MG63 (cell line): ENCODE measurements at regions not wholly inside any gene's neighbourhood (a gene's known extent, or its start where the extent isn't known, plus 50 kb on each side); places are given as distances from the start of the nearest gene placed in this dataset.
"Not testable (repeated sequence)": the region's sequence is repeated elsewhere in the genome, so short reads cannot be mapped to it uniquely, and the experiment has no call there.

Experiments used
- DNase-seq: peaks from one replicate; pipeline ENCODE4 v3.0.0-alpha.2; 2020
- H3K27me3 ChIP-seq: fragments of 250-450 bp; sonication (Bioruptor Pico); 2 replicates; pipeline ENCODE4 v1.5.1; 2020; ENCODE audit warnings: mild to moderate bottlenecking, moderate library complexity
- H3K36me3 ChIP-seq: fragments of 250-450 bp; sonication (Bioruptor Pico); 2 replicates; pipeline ENCODE4 v1.5.1; 2020; ENCODE audit warnings: mild to moderate bottlenecking, moderate library complexity
- H3K4me3 ChIP-seq: fragments of 250-450 bp; sonication (Bioruptor Pico); 2 replicates; pipeline ENCODE4 v1.5.1; 2020; ENCODE audit warnings: mild to moderate bottlenecking, moderate library complexity
- H3K9me3 ChIP-seq: fragments of 250-450 bp; sonication (Bioruptor Pico); 2 replicates; pipeline ENCODE4 v1.5.1; 2020; ENCODE audit warnings: mild to moderate bottlenecking, moderate library complexity

- peaks cover 62% of the 10 kb centered on the region for H3K36me3 ChIP-seq
- H3K27me3 ChIP-seq, DNase-seq, H3K9me3 ChIP-seq, H3K4me3 ChIP-seq: not testable (repeated sequence)
Observed at GRCh38 chr3:197618408-197618807, 62.6 kb upstream of the BDH1 start.

- Histone ChIP-seq H3K9me3 (no peaks in the 10 kb centered on the region), H3K27me3 (no peaks in the 10 kb centered on the region), H3K36me3 (peaks cover 78% of the 10 kb centered on the region), H3K4me3 (no peak overlapping the region)
- no peak for DNase-seq
Observed at GRCh38 chr3:197615430-197615829, 59.7 kb upstream of the BDH1 start.

GRCh38 chr3:197614134-197614533 is 58.4 kb upstream of the BDH1 start:
- H3K36me3 ChIP-seq, result peaks cover 78% of the 10 kb centered on the region
- DNase-seq, result not testable (repeated sequence)

GRCh38 chr3:197613199-197613598 is 57.4 kb upstream of the BDH1 start:
- DNase-seq, result no peak
- Histone ChIP-seq H3K36me3 (peaks cover 83% of the 10 kb centered on the region), H3K9me3 (no peaks in the 10 kb centered on the region), H3K4me3 (no peak overlapping the region), H3K27me3 (no peaks in the 10 kb centered on the region)

More at GRCh38 chr3:197614134-197614533, 58.4 kb upstream of the BDH1 start:
- not testable (repeated sequence) for H3K27me3 ChIP-seq, H3K4me3 ChIP-seq, H3K9me3 ChIP-seq

- no peaks in the 10 kb centered on the region for H3K9me3 ChIP-seq
- no peaks in the 10 kb centered on the region for H3K27me3 ChIP-seq
- peaks cover 88% of the 10 kb centered on the region for H3K36me3 ChIP-seq
- DNase-seq, result no peak
- no peak overlapping the region for H3K4me3 ChIP-seq
Observed at GRCh38 chr3:197611255-197611654, 55.5 kb upstream of the BDH1 start.

GRCh38 chr3:197606468-197606867 is 50.7 kb upstream of the BDH1 start:
- no peak overlapping the region for H3K4me3 ChIP-seq
- DNase-seq, result no peak
- H3K9me3 ChIP-seq, result no peaks in the 10 kb centered on the region
- no peaks in the 10 kb centered on the region for H3K27me3 ChIP-seq
- H3K36me3 ChIP-seq, result peaks cover 56% of the 10 kb centered on the region
